ENCODE measurements at regions not wholly inside any gene's neighbourhood (a gene's known extent, or its start where the extent isn't known, plus 50 kb on each side); places are given as distances from the start of the nearest gene placed in this dataset.

DNA sequence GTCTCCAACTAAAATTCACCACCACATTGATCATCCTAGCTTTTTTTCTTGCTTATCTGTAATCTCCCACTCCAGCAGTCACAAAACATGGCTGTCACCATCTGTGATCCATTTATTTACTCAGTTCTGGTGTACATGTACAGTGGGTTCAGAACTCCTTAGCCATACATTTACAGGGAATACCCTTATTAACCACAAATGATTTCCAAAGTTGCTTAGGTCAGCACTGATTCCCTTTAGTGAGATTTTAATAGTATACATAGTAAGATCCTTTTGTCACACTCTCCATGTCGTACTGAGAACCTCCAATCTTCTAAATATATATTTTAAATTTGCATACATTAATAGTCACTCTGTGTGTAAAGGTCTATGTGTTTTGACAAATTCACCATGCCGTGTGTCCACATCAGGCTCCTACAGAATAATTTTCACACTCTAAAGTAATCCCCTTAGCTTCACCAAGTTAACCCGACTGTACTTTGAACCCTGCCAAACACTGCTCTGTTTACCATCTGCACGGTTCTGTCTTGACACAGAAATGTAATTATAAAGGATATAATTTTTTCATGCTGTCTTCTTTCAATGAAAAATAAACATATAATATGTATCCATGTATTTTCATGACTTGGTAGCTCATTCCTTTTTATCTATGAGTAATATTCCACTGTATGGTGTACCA lies 473.6 kb upstream of the ZP4 start:
- no peaks in the 10 kb centered on the region for H3F3A ChIP-seq (ENCODE audit: low read depth)
- no peaks in the 10 kb centered on the region for H3K79me2 ChIP-seq (ENCODE audit: insufficient read depth, low read length)
- no peaks in the 10 kb centered on the region for H3K4me1 ChIP-seq (ENCODE audit: insufficient read depth, low read length, poor library complexity, severe bottlenecking)
- no peaks in the 10 kb centered on the region for H3K9me3 ChIP-seq (ENCODE audit: insufficient read depth, low read depth, low read length)
- no peaks in the 10 kb centered on the region for H3K27me3 ChIP-seq (ENCODE audit: insufficient read depth, low read length, poor library complexity, severe bottlenecking)
- H3K36me3 ChIP-seq (ENCODE audit: insufficient read depth, low read length) = no peaks in the 10 kb centered on the region
- no peak overlapping the region for H3K4me3 ChIP-seq (ENCODE audit: low read length, poor library complexity, severe bottlenecking)
- H2AFZ ChIP-seq (ENCODE audit: low read length) = no peak overlapping the region
- no peak overlapping the region for H3K4me2 ChIP-seq (ENCODE audit: low read depth, low read length, poor library complexity, severe bottlenecking)
- no peaks in the 10 kb centered on the region for H3K9me2 ChIP-seq (replicated peaks; ENCODE audit: low read depth, low read length)
- no peaks in the 10 kb centered on the region for H4K20me1 ChIP-seq (ENCODE audit: insufficient read depth, low read length, poor library complexity, severe bottlenecking)
- TF ChIP-seq, protein P1, sequence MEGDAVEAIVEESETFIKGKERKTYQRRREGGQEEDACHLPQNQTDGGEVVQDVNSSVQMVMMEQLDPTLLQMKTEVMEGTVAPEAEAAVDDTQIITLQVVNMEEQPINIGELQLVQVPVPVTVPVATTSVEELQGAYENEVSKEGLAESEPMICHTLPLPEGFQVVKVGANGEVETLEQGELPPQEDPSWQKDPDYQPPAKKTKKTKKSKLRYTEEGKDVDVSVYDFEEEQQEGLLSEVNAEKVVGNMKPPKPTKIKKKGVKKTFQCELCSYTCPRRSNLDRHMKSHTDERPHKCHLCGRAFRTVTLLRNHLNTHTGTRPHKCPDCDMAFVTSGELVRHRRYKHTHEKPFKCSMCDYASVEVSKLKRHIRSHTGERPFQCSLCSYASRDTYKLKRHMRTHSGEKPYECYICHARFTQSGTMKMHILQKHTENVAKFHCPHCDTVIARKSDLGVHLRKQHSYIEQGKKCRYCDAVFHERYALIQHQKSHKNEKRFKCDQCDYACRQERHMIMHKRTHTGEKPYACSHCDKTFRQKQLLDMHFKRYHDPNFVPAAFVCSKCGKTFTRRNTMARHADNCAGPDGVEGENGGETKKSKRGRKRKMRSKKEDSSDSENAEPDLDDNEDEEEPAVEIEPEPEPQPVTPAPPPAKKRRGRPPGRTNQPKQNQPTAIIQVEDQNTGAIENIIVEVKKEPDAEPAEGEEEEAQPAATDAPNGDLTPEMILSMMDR (conservative IDR thresholded peaks at IDR 0.05; ENCODE audit: low read length) = no peak
- TF ChIP-seq EZH2phosphoT487 (IDR thresholded peaks at IDR 0.05; ENCODE audit: borderline replicate concordance) = no peak
- no peak overlapping the region for H3K9ac ChIP-seq (ENCODE audit: low read depth, low read length, poor library complexity, severe bottlenecking)

DNA sequence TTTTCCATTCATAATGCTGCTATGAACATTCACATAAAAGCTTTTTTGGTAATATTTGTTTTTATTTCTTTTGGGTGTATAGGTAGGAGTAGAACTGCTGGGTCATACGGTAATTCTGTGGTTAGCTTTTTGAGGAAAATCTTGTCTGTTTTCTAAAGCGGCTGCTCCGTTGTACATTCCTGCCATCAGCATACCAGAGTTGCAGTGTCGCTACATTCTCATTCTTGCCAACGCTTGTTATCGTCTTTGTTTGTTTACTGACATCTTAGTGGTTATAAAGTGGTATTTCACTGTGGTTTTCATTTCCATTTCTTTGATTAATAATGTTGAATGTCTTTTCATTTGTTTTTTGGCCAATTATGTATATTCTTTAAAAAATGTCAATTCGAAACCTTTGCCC lies 469.8 kb upstream of the ZP4 start:
- TF ChIP-seq, protein P1 (conservative IDR thresholded peaks at IDR 0.05; ENCODE audit: low read length) = no peak
- TF ChIP-seq EZH2phosphoT487 (IDR thresholded peaks at IDR 0.05; ENCODE audit: borderline replicate concordance) = no peak
- Histone ChIP-seq H3K79me2 (ENCODE audit: insufficient read depth, low read length) (no peaks in the 10 kb centered on the region), H3K9me3 (ENCODE audit: insufficient read depth, low read depth, low read length) (no peaks in the 10 kb centered on the region)

DNA sequence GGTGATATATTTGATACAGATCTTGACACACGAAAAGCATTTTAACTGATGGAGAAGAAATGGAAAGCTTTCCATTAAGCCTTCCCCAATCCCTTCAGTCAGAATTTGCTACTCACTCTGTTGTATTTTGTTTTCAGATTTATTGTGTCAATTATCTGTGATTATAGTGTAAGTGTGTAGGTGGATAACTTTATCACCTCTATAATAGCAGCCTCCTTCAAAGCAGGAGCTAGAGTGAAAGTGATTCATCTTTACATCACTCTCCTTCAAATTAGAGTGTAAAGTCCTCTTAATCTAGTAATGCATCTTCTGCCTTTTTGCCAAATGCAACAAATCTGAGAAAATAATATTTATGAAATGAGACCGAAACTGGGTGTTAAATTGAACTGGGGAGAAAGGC lies 459.7 kb upstream of the ZP4 start:
- Histone ChIP-seq H3K4me2 (ENCODE audit: low read depth, low read length, poor library complexity, severe bottlenecking) (no peak overlapping the region), H3K9me2 (replicated peaks; ENCODE audit: low read depth, low read length) (no peaks in the 10 kb centered on the region), H3K27me3 (ENCODE audit: insufficient read depth, low read length, poor library complexity, severe bottlenecking) (no peaks in the 10 kb centered on the region), H3K9ac (ENCODE audit: low read depth, low read length, poor library complexity, severe bottlenecking) (no peak overlapping the region), H2AFZ (ENCODE audit: low read length) (no peak overlapping the region), H3F3A (ENCODE audit: low read depth) (no peaks in the 10 kb centered on the region), H3K79me2 (ENCODE audit: insufficient read depth, low read length) (no peaks in the 10 kb centered on the region), H4K20me1 (ENCODE audit: insufficient read depth, low read length, poor library complexity, severe bottlenecking) (no peaks in the 10 kb centered on the region), H3K36me3 (ENCODE audit: insufficient read depth, low read length) (no peaks in the 10 kb centered on the region), H3K4me3 (ENCODE audit: low read length, poor library complexity, severe bottlenecking) (no peak overlapping the region), H3K9me3 (ENCODE audit: insufficient read depth, low read depth, low read length) (no peaks in the 10 kb centered on the region), H3K4me1 (ENCODE audit: insufficient read depth, low read length, poor library complexity, severe bottlenecking) (no peaks in the 10 kb centered on the region)
- no peak for TF ChIP-seq EZH2phosphoT487 (IDR thresholded peaks at IDR 0.05; ENCODE audit: borderline replicate concordance)
- TF ChIP-seq, protein P1 (conservative IDR thresholded peaks at IDR 0.05; ENCODE audit: low read length) = no peak

More for the DNA sequence above, 469.8 kb upstream of the ZP4 start:
- no peaks in the 10 kb centered on the region for H3F3A ChIP-seq (ENCODE audit: low read depth)
- no peak overlapping the region for H3K9ac ChIP-seq (ENCODE audit: low read depth, low read length, poor library complexity, severe bottlenecking)
- no peak overlapping the region for H3K4me3 ChIP-seq (ENCODE audit: low read length, poor library complexity, severe bottlenecking)
- no peaks in the 10 kb centered on the region for H3K36me3 ChIP-seq (ENCODE audit: insufficient read depth, low read length)
- no peak overlapping the region for H3K4me2 ChIP-seq (ENCODE audit: low read depth, low read length, poor library complexity, severe bottlenecking)
- H3K27me3 ChIP-seq (ENCODE audit: insufficient read depth, low read length, poor library complexity, severe bottlenecking) = no peaks in the 10 kb centered on the region
- no peaks in the 10 kb centered on the region for H3K9me2 ChIP-seq (replicated peaks; ENCODE audit: low read depth, low read length)
- H3K4me1 ChIP-seq (ENCODE audit: insufficient read depth, low read length, poor library complexity, severe bottlenecking) = no peaks in the 10 kb centered on the region
- no peaks in the 10 kb centered on the region for H4K20me1 ChIP-seq (ENCODE audit: insufficient read depth, low read length, poor library complexity, severe bottlenecking)
- no peak overlapping the region for H2AFZ ChIP-seq (ENCODE audit: low read length)
